Calu3 (cell line): ENCODE measurements at regions not wholly inside any gene's neighbourhood (a gene's known extent, or its start where the extent isn't known, plus 50 kb on each side); places are given as distances from the start of the nearest gene placed in this dataset.

Experiments used
- BruUV-seq: library from RNA; stranded (reverse); fragments of 400-500 nt; replicated peaks from 2 replicates; lab custom pipeline; 2021; lab: Mats Ljungman, UMichigan
- CTCF ChIA-PET: fragments of 300-600 bp; sonication (Branson Sonifier 250); formaldehyde crosslinking; loops from one replicate; lab custom pipeline; 2022; ENCODE audit warnings: antibody characterized with exemption; lab: Charles Lee
- DNase-seq: peaks from one replicate; pipeline ENCODE4 v3.0.0; 2022
- H3K27ac Mint-ChIP-seq: one replicate; pipeline ENCODE4 v1.8.0; 2022; ENCODE audit warnings: mixed read lengths; ENCODE audit not compliant: unreplicated experiment
- H3K27me3 Mint-ChIP-seq: one replicate; pipeline ENCODE4 v1.8.0; 2022; ENCODE audit warnings: mixed read lengths; ENCODE audit not compliant: unreplicated experiment
- H3K36me3 Mint-ChIP-seq: one replicate; pipeline ENCODE4 v1.8.0; 2022; ENCODE audit warnings: mild to moderate bottlenecking, moderate library complexity, mixed read lengths; ENCODE audit not compliant: insufficient read depth, unreplicated experiment
- H3K4me1 Mint-ChIP-seq: one replicate; pipeline ENCODE4 v1.8.0; 2022; ENCODE audit warnings: mild to moderate bottlenecking, low read depth, mixed read lengths; ENCODE audit not compliant: unreplicated experiment
- H3K4me3 Mint-ChIP-seq: one replicate; pipeline ENCODE4 v1.8.0; 2022; ENCODE audit warnings: mild to moderate bottlenecking, low read depth, moderate library complexity, mixed read lengths; ENCODE audit not compliant: unreplicated experiment
- H3K9me3 Mint-ChIP-seq: one replicate; pipeline ENCODE4 v1.8.0; 2022; ENCODE audit warnings: low read depth, mixed read lengths; ENCODE audit not compliant: unreplicated experiment
- intact Hi-C: fragments of 100-400 bp; cut with micrococcal nuclease; formaldehyde crosslinking; loops from one replicate; pipeline ENCODE4 v1.10.0; 2022; ENCODE audit not compliant: unreplicated experiment
- TF ChIP-seq, protein P1 (sequence below): fragments of 200-600 bp; IDR thresholded peaks from one replicate; pipeline ENCODE4 v1.8.0; 2022; ENCODE audit warnings: antibody characterized with exemption; ENCODE audit not compliant: unreplicated experiment

DNA sequence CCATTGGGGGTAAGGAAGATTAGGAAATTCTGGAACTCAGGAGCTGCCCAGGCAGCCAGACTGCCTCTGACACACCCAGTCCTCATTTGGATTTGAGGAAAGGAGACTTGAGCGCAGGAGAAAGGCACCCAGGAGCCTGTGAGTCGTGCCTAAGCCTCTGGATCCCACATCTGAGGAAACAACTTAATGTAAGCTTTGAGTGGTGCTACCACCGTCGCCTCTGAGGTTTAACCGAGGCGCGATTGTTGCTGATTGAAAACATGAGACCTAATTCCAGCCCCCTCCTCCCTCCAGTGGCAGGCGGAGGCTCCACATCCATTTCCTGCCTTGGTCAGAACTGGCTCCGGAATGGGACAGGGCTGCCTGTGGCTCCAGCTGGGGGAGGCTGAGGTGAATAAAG lies 176.7 kb upstream of the PKDCC start:
- intact Hi-C loops: no loop called here
- no peak for DNase-seq
- H3K4me1 Mint-ChIP-seq: peaks cover 29% of the 10 kb centered on the region
- no peaks in the 10 kb centered on the region for H3K36me3 Mint-ChIP-seq
- H3K4me3 Mint-ChIP-seq: no peak overlapping the region
- CTCF ChIA-PET: interaction anchor here (1.1 to 1.5 kb wide), 2 partner anchors 11 to 217 kb away, joined by 3 read pairs; no protein-coding TSS in a partner anchor
- TF ChIP-seq, protein P1, sequence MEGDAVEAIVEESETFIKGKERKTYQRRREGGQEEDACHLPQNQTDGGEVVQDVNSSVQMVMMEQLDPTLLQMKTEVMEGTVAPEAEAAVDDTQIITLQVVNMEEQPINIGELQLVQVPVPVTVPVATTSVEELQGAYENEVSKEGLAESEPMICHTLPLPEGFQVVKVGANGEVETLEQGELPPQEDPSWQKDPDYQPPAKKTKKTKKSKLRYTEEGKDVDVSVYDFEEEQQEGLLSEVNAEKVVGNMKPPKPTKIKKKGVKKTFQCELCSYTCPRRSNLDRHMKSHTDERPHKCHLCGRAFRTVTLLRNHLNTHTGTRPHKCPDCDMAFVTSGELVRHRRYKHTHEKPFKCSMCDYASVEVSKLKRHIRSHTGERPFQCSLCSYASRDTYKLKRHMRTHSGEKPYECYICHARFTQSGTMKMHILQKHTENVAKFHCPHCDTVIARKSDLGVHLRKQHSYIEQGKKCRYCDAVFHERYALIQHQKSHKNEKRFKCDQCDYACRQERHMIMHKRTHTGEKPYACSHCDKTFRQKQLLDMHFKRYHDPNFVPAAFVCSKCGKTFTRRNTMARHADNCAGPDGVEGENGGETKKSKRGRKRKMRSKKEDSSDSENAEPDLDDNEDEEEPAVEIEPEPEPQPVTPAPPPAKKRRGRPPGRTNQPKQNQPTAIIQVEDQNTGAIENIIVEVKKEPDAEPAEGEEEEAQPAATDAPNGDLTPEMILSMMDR: no peak
- no peak overlapping the region for H3K27ac Mint-ChIP-seq
- BruUV-seq: no TSS peak
- H3K27me3 Mint-ChIP-seq: no peaks in the 10 kb centered on the region
- no peaks in the 10 kb centered on the region for H3K9me3 Mint-ChIP-seq

DNA sequence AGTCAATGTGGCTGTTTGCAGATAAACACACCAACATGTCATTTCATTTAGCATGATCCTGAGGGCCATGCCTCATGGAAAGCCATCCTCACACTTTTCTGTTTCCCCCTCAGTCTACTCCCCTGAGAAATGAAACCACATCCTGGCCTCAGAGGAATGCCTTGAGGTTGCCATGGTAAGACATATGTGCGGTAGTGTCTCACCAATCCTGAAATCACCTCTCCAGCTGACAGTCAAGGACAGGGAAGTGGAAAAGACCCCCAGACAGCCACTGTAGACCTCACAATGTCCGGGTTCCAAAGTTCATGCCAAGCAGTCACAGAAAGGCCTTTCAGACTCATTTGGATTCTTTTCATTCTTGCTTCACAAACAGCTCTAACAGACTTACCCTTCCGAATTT lies 175.2 kb upstream of the PKDCC start:
- no TSS peak for BruUV-seq
- Mint-ChIP-seq H3K27me3 (no peaks in the 10 kb centered on the region), H3K36me3 (no peaks in the 10 kb centered on the region), H3K4me1 (peaks cover 21% of the 10 kb centered on the region), H3K4me3 (no peak overlapping the region), H3K9me3 (no peaks in the 10 kb centered on the region), H3K27ac (no peak overlapping the region)
- TF ChIP-seq, protein P1: no peak
- CTCF ChIA-PET: interaction anchor here (1.9 kb wide), 1 partner anchor 19 kb away, joined by 6 read pairs; no protein-coding TSS in a partner anchor
- no peak for DNase-seq
- intact Hi-C loops: no loop called here

DNA sequence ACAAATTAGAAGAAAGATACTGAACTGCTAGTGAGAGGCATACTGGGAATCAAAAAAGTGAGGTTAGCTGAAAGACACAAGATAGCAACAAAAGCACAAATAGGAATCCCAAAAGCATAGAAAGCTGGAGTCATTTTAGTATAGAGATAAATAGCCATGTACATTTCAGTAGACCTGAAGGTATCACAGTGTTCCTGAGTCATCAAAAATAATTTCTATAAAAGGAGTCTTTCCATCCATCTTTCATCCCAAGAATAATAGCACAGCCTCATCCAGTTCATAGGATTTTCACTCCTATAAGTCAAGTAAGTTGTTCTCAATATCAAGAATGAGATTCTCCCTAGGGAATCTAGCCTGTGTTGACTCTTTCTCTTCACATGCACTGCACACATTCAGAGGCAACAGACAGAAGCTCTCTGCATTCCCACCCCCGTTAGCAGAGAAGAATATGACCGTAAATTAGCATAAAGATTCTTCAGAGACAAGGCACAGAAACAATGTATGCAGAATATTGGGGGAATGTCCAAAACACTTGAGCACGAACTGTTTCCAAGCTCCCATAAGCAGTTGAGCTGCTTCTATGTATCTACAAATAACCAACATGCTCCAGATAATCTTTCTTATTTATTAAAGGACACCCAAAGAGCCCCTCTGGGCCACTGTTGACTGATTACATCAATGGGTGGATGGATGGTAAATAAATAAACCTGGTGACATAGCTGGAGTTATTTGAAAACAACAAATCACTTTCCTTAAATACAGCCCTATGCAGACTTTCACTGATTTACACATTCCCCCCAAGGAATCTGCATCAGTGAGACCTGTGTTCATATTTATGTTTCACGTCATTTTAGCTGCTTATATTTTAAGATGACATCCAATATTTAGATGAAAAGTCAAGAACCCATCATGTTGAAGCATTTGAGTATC lies 174.5 kb upstream of the PKDCC start:
- H3K27me3 Mint-ChIP-seq: no peaks in the 10 kb centered on the region
- CTCF ChIA-PET: interaction anchor here (1.9 kb wide), 1 partner anchor 19 kb away, joined by 6 read pairs; no protein-coding TSS in a partner anchor
- peaks cover 17% of the 10 kb centered on the region for H3K4me1 Mint-ChIP-seq
- intact Hi-C loops: no loop called here
- no peaks in the 10 kb centered on the region for H3K36me3 Mint-ChIP-seq
- no peak overlapping the region for H3K27ac Mint-ChIP-seq
- H3K9me3 Mint-ChIP-seq: no peaks in the 10 kb centered on the region
- H3K4me3 Mint-ChIP-seq: no peak overlapping the region
- no TSS peak for BruUV-seq
- DNase-seq: no peak
- TF ChIP-seq, protein P1: no peak

DNA sequence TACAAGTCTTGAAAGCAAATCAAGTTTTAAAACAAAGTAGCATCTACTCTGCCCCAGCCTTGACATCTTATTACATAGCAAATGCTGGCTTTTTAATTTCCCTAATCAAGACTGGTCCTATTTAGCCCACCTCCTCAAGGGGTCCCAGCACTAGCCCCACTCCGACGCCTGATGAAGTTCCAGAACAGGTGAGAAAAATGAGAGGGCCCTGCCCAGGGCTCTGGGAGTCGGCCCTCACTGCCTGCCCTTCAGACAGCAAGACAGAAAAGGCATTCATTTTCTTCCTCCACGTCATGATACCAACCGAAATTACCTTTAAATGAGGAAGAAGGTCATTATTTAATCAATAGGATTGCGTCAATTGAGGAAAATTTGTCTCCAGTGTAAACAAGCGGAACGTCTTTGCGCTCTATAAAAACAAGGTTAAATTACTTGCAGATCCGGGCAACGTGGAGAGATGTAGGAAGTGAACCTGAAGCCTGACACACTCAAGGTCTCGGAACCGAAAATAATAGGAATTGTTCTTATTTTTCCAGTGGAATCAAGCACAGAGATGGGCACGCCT lies 170.6 kb upstream of the PKDCC start:
- TF ChIP-seq, protein P1: no peak
- DNase-seq: no peak
- CTCF ChIA-PET: no interaction called here
- no peaks in the 10 kb centered on the region for H3K27me3 Mint-ChIP-seq
- H3K36me3 Mint-ChIP-seq: no peaks in the 10 kb centered on the region
- intact Hi-C loops: no loop called here
- BruUV-seq: no TSS peak
- H3K4me3 Mint-ChIP-seq: no peak overlapping the region
- H3K9me3 Mint-ChIP-seq: no peaks in the 10 kb centered on the region
- peaks cover 8% of the 10 kb centered on the region for H3K4me1 Mint-ChIP-seq
- peak overlapping the region; percentile 42 for H3K27ac Mint-ChIP-seq
